ENCODE measurements at regions not wholly inside any gene's neighbourhood (a gene's known extent, or its start where the extent isn't known, plus 50 kb on each side); places are given as distances from the start of the nearest gene placed in this dataset.

DNA sequence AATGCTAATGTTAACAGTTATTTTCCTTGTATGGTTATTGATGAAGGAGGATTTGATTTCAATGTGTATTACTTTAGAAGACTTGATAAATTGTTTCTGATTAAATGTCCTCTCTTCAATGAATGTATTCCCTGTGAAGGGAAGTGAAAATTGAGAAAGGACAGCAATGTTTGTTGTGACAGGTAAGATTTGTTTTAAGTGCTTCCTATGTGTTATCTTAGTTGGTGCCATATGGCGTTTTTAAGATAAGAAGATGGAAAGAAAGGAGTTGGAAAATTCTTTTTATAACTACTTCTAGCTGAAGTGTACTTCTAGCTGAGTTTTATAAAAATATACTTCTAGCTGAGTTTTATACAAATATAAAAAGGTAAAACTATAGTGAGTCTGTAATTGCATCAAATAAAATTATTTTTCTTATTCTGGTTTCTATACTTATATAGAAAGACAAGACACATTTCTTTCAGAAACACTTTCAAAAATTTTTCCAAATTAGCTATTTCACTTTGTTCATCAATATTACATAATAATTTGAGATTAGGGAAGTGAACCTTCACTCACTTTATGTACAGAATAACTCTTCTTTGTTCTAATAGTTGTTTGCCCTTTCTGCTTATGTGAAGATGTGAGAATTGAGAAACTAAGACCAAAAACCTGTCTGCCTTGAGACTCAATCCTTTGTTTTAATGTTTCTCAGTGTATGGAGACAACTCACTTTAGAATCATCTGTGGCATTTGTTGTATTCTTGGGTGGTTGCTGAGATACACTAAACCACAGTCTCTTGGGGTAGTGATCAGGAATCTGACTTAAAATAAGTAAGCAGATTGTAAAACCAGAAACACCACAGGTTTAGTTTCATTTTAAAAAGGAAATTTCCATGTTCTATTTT lies 382.9 kb upstream of the B3GALT2 start:
- no peak overlapping the region for H3K27ac ChIP-seq (ENCODE audit: low read depth, low read length)
- POLR2A ChIA-PET: no interaction called here
- TF ChIP-seq ELF1 (IDR thresholded peaks at IDR 0.05; ENCODE audit: borderline replicate concordance, low read depth): no peak
- no peak for TF ChIP-seq ZNF274 (IDR thresholded peaks at IDR 0.05; ENCODE audit: low read depth, low read length)
- no peak for TF ChIP-seq RAD21 (IDR thresholded peaks at IDR 0.05; ENCODE audit: low read depth)
- no peak for TF ChIP-seq EZH2phosphoT487 (IDR thresholded peaks at IDR 0.05; ENCODE audit: borderline replicate concordance)
- TF ChIP-seq, protein P1, sequence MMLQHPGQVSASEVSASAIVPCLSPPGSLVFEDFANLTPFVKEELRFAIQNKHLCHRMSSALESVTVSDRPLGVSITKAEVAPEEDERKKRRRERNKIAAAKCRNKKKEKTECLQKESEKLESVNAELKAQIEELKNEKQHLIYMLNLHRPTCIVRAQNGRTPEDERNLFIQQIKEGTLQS (IDR thresholded peaks at IDR 0.05): no peak
- TF ChIP-seq ZBTB33 (IDR thresholded peaks at IDR 0.05; ENCODE audit: extremely low read depth, insufficient replicate concordance, low read length): no peak
- TF ChIP-seq CBX3 (IDR thresholded peaks at IDR 0.05; ENCODE audit: low read depth): no peak
- no peak for TF ChIP-seq SRF (IDR thresholded peaks at IDR 0.05; ENCODE audit: low read depth)
- TF ChIP-seq TCF7L2 (IDR thresholded peaks at IDR 0.05; ENCODE audit: borderline replicate concordance, extremely low read depth, insufficient read depth, insufficient read length): no peak
- no peak for TF ChIP-seq POLR2AphosphoS5 (IDR thresholded peaks at IDR 0.05; ENCODE audit: low read depth, low read length)
- no peak for TF ChIP-seq SIN3A (IDR thresholded peaks at IDR 0.05; ENCODE audit: low read depth)
- no peak for TF ChIP-seq ZFX (IDR thresholded peaks at IDR 0.05)
- TF ChIP-seq SP1 (IDR thresholded peaks at IDR 0.05; ENCODE audit: low read depth): no peak
- TF ChIP-seq REST (IDR thresholded peaks at IDR 0.05; ENCODE audit: low read depth): no peak
- no peak for TF ChIP-seq JUND (IDR thresholded peaks at IDR 0.05)
- TF ChIP-seq EZH2 (IDR thresholded peaks at IDR 0.05): no peak
- no peak for TF ChIP-seq EGR1 (IDR thresholded peaks at IDR 0.05; ENCODE audit: low read depth)
- TF ChIP-seq, protein P2, sequence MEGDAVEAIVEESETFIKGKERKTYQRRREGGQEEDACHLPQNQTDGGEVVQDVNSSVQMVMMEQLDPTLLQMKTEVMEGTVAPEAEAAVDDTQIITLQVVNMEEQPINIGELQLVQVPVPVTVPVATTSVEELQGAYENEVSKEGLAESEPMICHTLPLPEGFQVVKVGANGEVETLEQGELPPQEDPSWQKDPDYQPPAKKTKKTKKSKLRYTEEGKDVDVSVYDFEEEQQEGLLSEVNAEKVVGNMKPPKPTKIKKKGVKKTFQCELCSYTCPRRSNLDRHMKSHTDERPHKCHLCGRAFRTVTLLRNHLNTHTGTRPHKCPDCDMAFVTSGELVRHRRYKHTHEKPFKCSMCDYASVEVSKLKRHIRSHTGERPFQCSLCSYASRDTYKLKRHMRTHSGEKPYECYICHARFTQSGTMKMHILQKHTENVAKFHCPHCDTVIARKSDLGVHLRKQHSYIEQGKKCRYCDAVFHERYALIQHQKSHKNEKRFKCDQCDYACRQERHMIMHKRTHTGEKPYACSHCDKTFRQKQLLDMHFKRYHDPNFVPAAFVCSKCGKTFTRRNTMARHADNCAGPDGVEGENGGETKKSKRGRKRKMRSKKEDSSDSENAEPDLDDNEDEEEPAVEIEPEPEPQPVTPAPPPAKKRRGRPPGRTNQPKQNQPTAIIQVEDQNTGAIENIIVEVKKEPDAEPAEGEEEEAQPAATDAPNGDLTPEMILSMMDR (IDR thresholded peaks at IDR 0.05 in 2 of 3, conservative IDR thresholded peaks at IDR 0.05 in 1 of 3; ENCODE audit: borderline replicate concordance in 1 of 3, insufficient read depth in 1 of 3, low read depth in 2 of 3, low read length in 2 of 3): no peak
- TF ChIP-seq, protein P3, sequence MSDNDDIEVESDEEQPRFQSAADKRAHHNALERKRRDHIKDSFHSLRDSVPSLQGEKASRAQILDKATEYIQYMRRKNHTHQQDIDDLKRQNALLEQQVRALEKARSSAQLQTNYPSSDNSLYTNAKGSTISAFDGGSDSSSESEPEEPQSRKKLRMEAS (IDR thresholded peaks at IDR 0.05): no peak
- no peak for TF ChIP-seq FOSL1 (IDR thresholded peaks at IDR 0.05; ENCODE audit: low read depth)
- no TSS peak for BruUV-seq (replicated peaks)
- H3K9me3 ChIP-seq (ENCODE audit: control insufficient read depth in 1 of 2, insufficient read depth in 1 of 2, low read depth in 1 of 2, low read length in 2 of 2): no peaks in the 10 kb centered on the region
- no peak overlapping the region for H2AFZ ChIP-seq (ENCODE audit: low read depth, low read length, poor library complexity, severe bottlenecking)
- H3K9ac ChIP-seq (ENCODE audit: low read length): no peak overlapping the region
- no peak overlapping the region for H3K4me2 ChIP-seq (ENCODE audit: low read length)
- H3K9me2 ChIP-seq (ENCODE audit: insufficient read depth): no peaks in the 10 kb centered on the region
- no peaks in the 10 kb centered on the region for H3K79me2 ChIP-seq (ENCODE audit: insufficient read depth, low read length)
- no peaks in the 10 kb centered on the region for H3K4me1 ChIP-seq (ENCODE audit: control insufficient read depth in 1 of 2, insufficient read depth in 2 of 2, low read length in 2 of 2)
- H3K4me3 ChIP-seq (replicated peaks in 1 of 2; ENCODE audit: low read depth in 1 of 2, low read length in 2 of 2): no peak overlapping the region
- DNase-seq (ENCODE audit: low read depth, low spot score) (no peak), ATAC-seq (no peak)
- CTCF ChIA-PET: no interaction called here
- no peaks in the 10 kb centered on the region for H4K20me1 ChIP-seq (ENCODE audit: insufficient read depth)
- RAD21 ChIA-PET (ENCODE audit: low non-redundant PET in 1 of 2, low total read pairs in 2 of 2, uncharacterized antibody in 2 of 2, unreplicated experiment in 2 of 2): no interaction called here
- H3K27me3 ChIP-seq (ENCODE audit: insufficient read depth, low read length): no peaks in the 10 kb centered on the region
- H3K36me3 ChIP-seq (ENCODE audit: control insufficient read depth in 1 of 2, insufficient read depth in 2 of 2, low read length in 2 of 2): no peaks in the 10 kb centered on the region
- intact Hi-C loops (cut with micrococcal nuclease): no loop called here

Data from HCT116 (cell line).